HEK293 (cell line): ENCODE measurements at regions not wholly inside any gene's neighbourhood (a gene's known extent, or its start where the extent isn't known, plus 50 kb on each side); places are given as distances from the start of the nearest gene placed in this dataset.

Experiments
- CTCF ChIA-PET: fragments of 350-600 bp; formaldehyde crosslinking; extraction: SDS; loops from one replicate; lab custom pipeline; 2021; ENCODE audit warnings: antibody characterized with exemption; lab: Yijun Ruan, JAX
- POLR2A ChIA-PET: fragments of 300-600 bp; formaldehyde crosslinking; extraction: SDS; loops from one replicate; lab custom pipeline; 2020; ENCODE audit warnings: antibody characterized with exemption, inconsistent platforms; lab: Yijun Ruan, JAX
- H3K27ac ChIP-seq: fragments of 200-500 bp; sonication (Bioruptor generic); 2 replicates; pipeline ENCODE4 v1.5.1; 2014; ENCODE audit warnings: low read depth, low read length, control low read depth, inconsistent platforms; ENCODE audit errors: extremely low read depth
- H3K36me3 ChIP-seq, 2 experiments: fragments of 200-500 bp in 1 of 2; sonication (Bioruptor generic) in 1 of 2; 1 replicate in 1 of 2; 2 replicates in 1 of 2; pipeline ENCODE4 v1.5.1; 2014 to 2017; ENCODE audit warnings: inconsistent platforms in 2 of 2, low read length in 2 of 2; ENCODE audit not compliant: control insufficient read depth in 2 of 2, insufficient read depth in 1 of 2
- H3K4me1 ChIP-seq: fragments of 200-500 bp; sonication (Bioruptor generic); 2 replicates; pipeline ENCODE4 v1.5.1; 2014; ENCODE audit warnings: mild to moderate bottlenecking, low read length, inconsistent platforms; ENCODE audit not compliant: control insufficient read depth, insufficient read depth
- H3K4me3 ChIP-seq: 2 replicates; pipeline ENCODE4 v1.5.1; 2011; ENCODE audit warnings: low read depth, mild to moderate bottlenecking, control low read depth, low read length, moderate library complexity
- H3K9me3 ChIP-seq: fragments of 200-500 bp; sonication (Bioruptor generic); 2 replicates; pipeline ENCODE4 v1.5.1; 2014; ENCODE audit warnings: low read depth, low read length, inconsistent platforms; ENCODE audit not compliant: control insufficient read depth, insufficient read depth
- FEZF1 ChIP-seq: fragments of 450-650 bp; formaldehyde crosslinking; IDR thresholded peaks from 2 replicates; pipeline ENCODE4 v1.5.1; 2016; ENCODE audit warnings: missing biosample characterization, missing genetic modification characterization
- GLI2 ChIP-seq: fragments of 450-650 bp; formaldehyde crosslinking; IDR thresholded peaks from 2 replicates; pipeline ENCODE4; 2017; ENCODE audit warnings: missing biosample characterization, missing genetic modification characterization, low read depth, borderline replicate concordance
- KLF10 ChIP-seq: fragments of 450-650 bp; IDR thresholded peaks from 2 replicates; pipeline ENCODE4 v1.5.1; 2018; ENCODE audit warnings: missing biosample characterization, mild to moderate bottlenecking, missing genetic modification characterization
- MEIS1 ChIP-seq: sonication (generic); formaldehyde crosslinking; IDR thresholded peaks from 2 replicates; pipeline ENCODE4 v1.8.1; 2022; ENCODE audit warnings: missing genetic modification reagents, mild to moderate bottlenecking, borderline replicate concordance
- ZBTB20 ChIP-seq: fragments of 450-650 bp; formaldehyde crosslinking; IDR thresholded peaks from 2 replicates; pipeline ENCODE4 v1.5.1; 2016; ENCODE audit warnings: missing biosample characterization, missing genetic modification characterization
- ZNF16 ChIP-seq: fragments of 450-650 bp; formaldehyde crosslinking; IDR thresholded peaks from 2 replicates; pipeline ENCODE4 v1.5.1; 2016; ENCODE audit warnings: low read depth, missing biosample characterization, missing genetic modification characterization
- ZNF19 ChIP-seq: fragments of 450-650 bp; formaldehyde crosslinking; IDR thresholded peaks from 2 replicates; pipeline ENCODE4; 2016; ENCODE audit warnings: missing biosample characterization, missing genetic modification characterization, low read depth
- ZNF202 ChIP-seq: fragments of 450-650 bp; formaldehyde crosslinking; IDR thresholded peaks from 2 replicates; pipeline ENCODE4 v1.5.1; 2016; ENCODE audit warnings: missing biosample characterization, missing genetic modification characterization, borderline replicate concordance
- ZNF211 ChIP-seq: fragments of 450-650 bp; formaldehyde crosslinking; IDR thresholded peaks from 2 replicates; pipeline ENCODE4 v1.5.1; 2016; ENCODE audit warnings: low read depth, missing biosample characterization, missing genetic modification characterization
- ZNF280C ChIP-seq: fragments of 450-650 bp; formaldehyde crosslinking; IDR thresholded peaks from 2 replicates; pipeline ENCODE4 v1.5.1; 2016; ENCODE audit warnings: missing biosample characterization, missing genetic modification characterization
- ZNF341 ChIP-seq: fragments of 450-650 bp; formaldehyde crosslinking; IDR thresholded peaks from 2 replicates; pipeline ENCODE4; 2016; ENCODE audit warnings: low read depth, missing biosample characterization, missing genetic modification characterization
- ZNF48 ChIP-seq: fragments of 450-650 bp; formaldehyde crosslinking; IDR thresholded peaks from 2 replicates; pipeline ENCODE4 v1.5.1; 2016; ENCODE audit warnings: missing biosample characterization, missing genetic modification characterization
- ZNF530 ChIP-seq: fragments of 450-650 bp; formaldehyde crosslinking; IDR thresholded peaks from 2 replicates; pipeline ENCODE4 v1.5.1; 2016; ENCODE audit warnings: low read depth, missing biosample characterization, missing genetic modification characterization
- ZNF792 ChIP-seq: fragments of 450-650 bp; formaldehyde crosslinking; IDR thresholded peaks from 2 replicates; pipeline ENCODE4 v1.5.1; 2016; ENCODE audit warnings: missing biosample characterization, missing genetic modification characterization
- ZXDB ChIP-seq: fragments of 450-650 bp; formaldehyde crosslinking; IDR thresholded peaks from 2 replicates; pipeline ENCODE4 v1.5.1; 2016; ENCODE audit warnings: missing biosample characterization, missing genetic modification characterization
- TF ChIP-seq, protein P1 (sequence below): fragments of 450-650 bp; formaldehyde crosslinking; IDR thresholded peaks from 2 replicates; pipeline ENCODE4 v1.5.1; 2016; ENCODE audit warnings: missing biosample characterization, missing genetic modification characterization
- TF ChIP-seq, protein P2 (sequence below): fragments of 450-650 bp; formaldehyde crosslinking; IDR thresholded peaks from 2 replicates; pipeline ENCODE4 v1.5.1; 2016; ENCODE audit warnings: missing biosample characterization, missing genetic modification characterization

- H3K4me1 ChIP-seq: no peaks in the 10 kb centered on the region
- H3K36me3 ChIP-seq: no peaks in the 10 kb centered on the region
- CTCF ChIA-PET: no interaction called here
- TF ChIP-seq ZBTB20 (tag by site-specific recombination) (no peak), ZXDB (tag by site-specific recombination) (no peak), ZNF341 (tag by site-specific recombination) (no peak)
- no peaks in the 10 kb centered on the region for H3K9me3 ChIP-seq
- no peak overlapping the region for H3K27ac ChIP-seq
- POLR2A ChIA-PET: interaction anchor here (0.6 kb wide), 1 partner anchor 824 kb away, joined by 4 read pairs; no protein-coding TSS in a partner anchor
- H3K4me3 ChIP-seq: no peak overlapping the region
Observed at GRCh38 chr6:19107468-19107867, 720.3 kb downstream of the RNF144B start.

- H3K27ac ChIP-seq: no peak overlapping the region
- ChIA-PET POLR2A (no interaction called here), CTCF (no interaction called here)
- H3K9me3 ChIP-seq: peaks cover 5% of the 10 kb centered on the region; the same call in 1 of the 2 replicates
- no peaks in the 10 kb centered on the region for H3K4me1 ChIP-seq
- no peaks in the 10 kb centered on the region for H3K36me3 ChIP-seq
- TF ChIP-seq MEIS1 (CRISPR knock-in tag): no peak
- H3K4me3 ChIP-seq: no peak overlapping the region
Observed at GRCh38 chr6:19121521-19121920, 715.6 kb upstream of the ID4 start.

DNA sequence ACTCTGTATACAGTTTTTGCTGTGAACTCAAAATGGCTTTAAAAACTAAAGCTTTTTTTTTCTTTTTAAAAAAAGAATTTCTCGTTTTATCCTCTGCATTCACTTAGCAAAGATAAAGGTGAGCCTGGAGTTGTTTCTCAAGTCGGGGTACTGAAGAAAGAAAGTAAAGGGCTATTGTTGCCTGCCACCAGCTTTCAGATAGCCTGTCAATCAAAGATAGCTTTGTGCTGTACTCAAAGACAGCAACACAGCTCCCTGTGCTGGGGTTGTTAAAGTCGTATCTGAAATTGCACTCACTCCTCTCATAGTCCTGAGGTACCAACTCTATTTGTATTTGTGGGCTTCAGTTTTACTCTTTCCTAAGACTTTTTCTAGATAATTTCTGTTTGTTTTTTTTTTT is 710.1 kb upstream of the ID4 start:
- no peaks in the 10 kb centered on the region for H3K9me3 ChIP-seq
- TF ChIP-seq ZNF211 (tag by site-specific recombination) (no peak), ZNF16 (tag by site-specific recombination) (no peak), ZNF341 (tag by site-specific recombination) (no peak), GLI2 (no peak), ZNF530 (tag by site-specific recombination) (no peak), ZNF19 (tag by site-specific recombination) (no peak), ZNF48 (tag by site-specific recombination) (no peak), FEZF1 (tag by site-specific recombination) (no peak), ZNF202 (tag by site-specific recombination) (no peak), KLF10 (no peak)
- TF ChIP-seq, protein P1, sequence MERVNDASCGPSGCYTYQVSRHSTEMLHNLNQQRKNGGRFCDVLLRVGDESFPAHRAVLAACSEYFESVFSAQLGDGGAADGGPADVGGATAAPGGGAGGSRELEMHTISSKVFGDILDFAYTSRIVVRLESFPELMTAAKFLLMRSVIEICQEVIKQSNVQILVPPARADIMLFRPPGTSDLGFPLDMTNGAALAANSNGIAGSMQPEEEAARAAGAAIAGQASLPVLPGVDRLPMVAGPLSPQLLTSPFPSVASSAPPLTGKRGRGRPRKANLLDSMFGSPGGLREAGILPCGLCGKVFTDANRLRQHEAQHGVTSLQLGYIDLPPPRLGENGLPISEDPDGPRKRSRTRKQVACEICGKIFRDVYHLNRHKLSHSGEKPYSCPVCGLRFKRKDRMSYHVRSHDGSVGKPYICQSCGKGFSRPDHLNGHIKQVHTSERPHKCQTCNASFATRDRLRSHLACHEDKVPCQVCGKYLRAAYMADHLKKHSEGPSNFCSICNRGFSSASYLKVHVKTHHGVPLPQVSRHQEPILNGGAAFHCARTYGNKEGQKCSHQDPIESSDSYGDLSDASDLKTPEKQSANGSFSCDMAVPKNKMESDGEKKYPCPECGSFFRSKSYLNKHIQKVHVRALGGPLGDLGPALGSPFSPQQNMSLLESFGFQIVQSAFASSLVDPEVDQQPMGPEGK (tag by site-specific recombination): no peak
- H3K4me1 ChIP-seq: no peaks in the 10 kb centered on the region
- H3K27ac ChIP-seq: no peak overlapping the region
- H3K36me3 ChIP-seq: no peaks in the 10 kb centered on the region
- CTCF ChIA-PET: interaction anchor here (1.6 kb wide), 1 partner anchor 90 kb away, joined by 4 read pairs; no protein-coding TSS in a partner anchor
- H3K4me3 ChIP-seq: no peak overlapping the region
- POLR2A ChIA-PET: no interaction called here

DNA sequence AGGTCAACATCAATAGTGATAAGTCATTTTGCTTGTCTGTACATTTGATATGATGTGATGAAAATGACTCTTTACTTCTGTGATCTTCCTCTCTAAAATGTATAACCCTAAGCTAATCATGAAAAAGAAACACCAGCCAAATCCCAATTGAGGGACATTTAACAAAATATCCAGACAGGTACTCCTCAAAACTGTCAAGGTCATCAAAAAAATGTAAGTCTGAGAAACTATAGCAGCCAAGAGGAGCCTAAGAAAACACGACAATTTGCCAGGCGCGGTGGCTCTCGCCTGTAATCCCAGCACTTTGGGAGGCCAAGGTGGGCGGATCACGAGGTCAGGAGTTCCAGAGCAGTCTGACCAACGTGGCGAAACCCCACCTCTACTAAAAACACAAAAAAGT is 708.5 kb upstream of the ID4 start:
- TF ChIP-seq ZNF280C (tag by site-specific recombination): no peak
- no peak for TF ChIP-seq ZNF792 (tag by site-specific recombination)
- TF ChIP-seq, protein P2, sequence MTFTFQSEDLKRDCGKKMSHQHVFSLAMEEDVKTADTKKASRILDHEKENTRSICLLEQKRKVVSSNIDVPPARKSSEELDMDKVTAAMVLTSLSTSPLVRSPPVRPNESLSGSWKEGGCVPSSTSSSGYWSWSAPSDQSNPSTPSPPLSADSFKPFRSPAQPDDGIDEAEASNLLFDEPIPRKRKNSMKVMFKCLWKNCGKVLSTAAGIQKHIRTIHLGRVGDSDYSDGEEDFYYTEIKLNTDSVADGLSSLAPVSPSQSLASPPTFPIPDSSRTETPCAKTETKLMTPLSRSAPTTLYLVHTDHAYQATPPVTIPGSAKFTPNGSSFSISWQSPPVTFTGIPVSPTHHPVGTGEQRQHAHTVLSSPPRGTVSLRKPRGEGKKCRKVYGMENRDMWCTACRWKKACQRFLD (tag by site-specific recombination): no peak
- H3K4me1 ChIP-seq: no peaks in the 10 kb centered on the region
- H3K4me3 ChIP-seq: no peak overlapping the region
- ChIA-PET POLR2A (no interaction called here), CTCF (interaction anchor here (1.6 kb wide), 1 partner anchor 88 kb away, joined by 4 read pairs; no protein-coding TSS in a partner anchor)
- no peaks in the 10 kb centered on the region for H3K36me3 ChIP-seq
- no peak overlapping the region for H3K27ac ChIP-seq
- no peaks in the 10 kb centered on the region for H3K9me3 ChIP-seq
